GM19452 (cell line): ENCODE measurements at regions not wholly inside any gene's neighbourhood (a gene's known extent, or its start where the extent isn't known, plus 50 kb on each side); places are given as distances from the start of the nearest gene placed in this dataset.
"Not testable (repeated sequence)": the region's sequence is repeated elsewhere in the genome, so short reads cannot be mapped to it uniquely, and the experiment has no call there.

Source experiments
- ATAC-seq: cut with Tn5 transposase; IDR thresholded peaks from one replicate; pipeline ENCODE4 v1.9.1; 2021; ENCODE audit not compliant: unreplicated experiment

DNA sequence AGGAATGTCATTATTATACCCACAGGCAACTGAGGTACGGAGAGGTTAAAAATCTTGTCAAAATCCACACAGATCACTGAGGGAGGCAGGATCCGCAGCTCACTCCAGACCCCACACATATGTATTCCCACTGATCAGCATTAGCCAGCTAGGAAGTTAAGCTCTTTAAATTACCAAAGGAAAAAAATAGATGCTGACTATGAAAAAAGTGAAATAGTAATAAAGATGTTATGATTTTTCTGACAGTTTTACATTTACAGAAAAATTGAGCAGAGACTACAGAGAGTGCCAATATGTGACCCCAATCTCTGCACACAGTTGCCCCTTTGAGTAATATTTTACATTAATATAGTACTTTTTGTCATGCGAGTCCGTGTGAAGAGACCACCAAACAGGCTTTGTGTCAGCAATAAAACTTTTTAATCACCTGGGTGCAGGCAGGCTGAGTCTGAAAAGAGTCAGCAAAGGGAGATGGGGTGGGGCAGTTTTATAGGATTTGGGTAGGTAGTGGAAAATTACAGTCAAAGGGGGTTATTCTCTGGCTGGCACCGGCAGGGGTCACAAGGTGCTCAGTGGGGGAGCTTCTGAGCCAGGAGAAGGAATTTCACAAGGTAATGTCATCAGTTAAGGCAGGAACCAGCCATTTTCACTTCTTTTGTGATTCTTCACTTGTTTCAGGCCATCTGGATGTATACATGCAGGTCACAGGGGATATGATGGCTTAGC is 61.9 kb upstream of the NAA35 start:
- ATAC-seq, result not testable (repeated sequence)

DNA sequence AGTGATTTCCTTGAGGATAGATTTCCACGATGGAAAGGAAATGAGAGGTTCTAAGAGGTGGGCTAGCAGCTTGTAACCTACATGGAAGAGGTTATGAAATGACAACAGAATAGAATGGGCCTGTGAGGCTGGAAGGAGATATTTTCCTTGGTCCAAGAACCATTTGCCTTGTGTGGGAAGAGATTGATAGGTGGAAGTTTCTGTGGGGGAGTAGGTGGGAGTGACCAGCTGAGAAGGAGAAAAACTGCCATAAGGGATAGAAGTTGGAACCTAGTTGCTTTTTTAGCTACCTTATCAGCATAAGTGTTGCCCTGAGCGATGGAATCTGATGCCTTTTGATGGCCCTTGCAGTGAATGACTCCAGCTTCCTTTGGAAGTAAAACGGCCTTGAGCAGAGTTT is 60.4 kb upstream of the NAA35 start:
- ATAC-seq, result not testable (repeated sequence)

DNA sequence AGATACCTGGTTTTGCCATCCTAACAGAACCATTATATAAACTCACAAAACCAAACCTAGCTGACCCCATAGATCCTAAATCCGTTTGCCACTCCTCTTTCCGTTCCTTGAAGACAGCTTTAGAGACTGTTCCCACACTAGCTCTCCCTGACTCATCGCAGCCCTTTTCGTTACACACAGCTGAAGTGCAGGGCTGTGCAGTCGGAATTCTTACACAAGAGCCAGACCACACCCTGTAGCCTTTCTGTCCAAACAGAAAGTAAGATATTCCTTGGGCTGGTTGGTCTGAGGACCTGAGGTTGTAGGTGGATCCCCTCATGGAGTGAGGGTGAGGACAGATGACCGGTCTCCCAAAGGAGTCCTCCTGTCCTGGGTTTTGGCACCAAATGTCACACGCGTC is 56.7 kb upstream of the NAA35 start:
- no peak for ATAC-seq

DNA sequence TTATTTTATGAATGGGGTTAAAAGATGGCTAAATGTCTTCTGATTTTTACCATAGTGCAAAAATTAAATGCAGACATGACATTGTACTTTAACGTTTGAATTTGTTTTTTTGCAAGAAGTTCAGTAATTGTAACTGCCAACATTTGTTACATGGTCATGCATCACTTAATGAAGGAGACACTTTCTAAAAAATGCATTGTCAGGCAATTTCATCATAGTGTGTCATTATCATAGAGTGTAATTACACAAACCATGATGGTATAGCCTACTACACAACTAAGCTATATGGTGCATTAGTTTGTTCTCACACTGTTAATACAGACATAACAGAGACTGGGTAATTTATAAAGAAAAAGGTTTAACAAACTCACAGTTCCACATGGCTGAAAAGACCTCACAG is 50.0 kb upstream of the NAA35 start:
- ATAC-seq, result no peak
